ENCODE measurements at regions not wholly inside any gene's neighbourhood (a gene's known extent, or its start where the extent isn't known, plus 50 kb on each side); places are given as distances from the start of the nearest gene placed in this dataset.

DNA sequence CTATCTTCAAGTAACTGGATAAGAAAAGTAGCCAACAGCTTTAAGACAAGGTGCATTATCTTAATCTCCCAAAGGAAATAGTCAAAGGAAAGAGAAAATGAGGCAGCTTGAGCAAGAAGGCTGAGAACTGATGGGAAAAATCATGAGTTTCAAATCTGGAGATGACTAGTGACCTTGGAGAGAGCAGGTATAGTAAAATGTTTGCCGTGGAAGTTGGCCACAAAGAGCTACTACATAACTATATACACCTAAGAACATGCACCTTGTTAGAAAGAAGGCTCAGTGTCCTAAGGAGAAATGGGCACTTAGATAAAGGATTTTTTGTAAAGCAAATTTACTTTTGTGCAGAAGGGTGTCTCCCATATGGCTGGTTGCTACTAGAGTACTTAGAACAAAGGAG lies 80.8 kb upstream of the FSHB start:
- Histone ChIP-seq H3K9me2 (replicated peaks; ENCODE audit: insufficient read depth, low read length) (no peaks in the 10 kb centered on the region), H3K4me3 (ENCODE audit: insufficient read depth, low read length, poor library complexity, severe bottlenecking) (no peak overlapping the region), H3K27me3 (ENCODE audit: low read length) (no peaks in the 10 kb centered on the region), H4K20me1 (ENCODE audit: low read depth, low read length) (no peaks in the 10 kb centered on the region), H3K9ac (ENCODE audit: low read length) (no peak overlapping the region), H3K4me2 (ENCODE audit: low read depth, low read length, poor library complexity, severe bottlenecking) (no peak overlapping the region), H3K27ac (ENCODE audit: low read depth, low read length) (no peak overlapping the region), H3K36me3 (ENCODE audit: low read length) (no peaks in the 10 kb centered on the region), H3F3A (ENCODE audit: insufficient read depth) (no peaks in the 10 kb centered on the region), H3K9me3 (ENCODE audit: insufficient read depth, low read length) (no peaks in the 10 kb centered on the region), H2AFZ (ENCODE audit: low read depth, low read length, severe bottlenecking) (no peak overlapping the region), H3K79me2 (ENCODE audit: insufficient read depth, low read length) (no peaks in the 10 kb centered on the region)
- TF ChIP-seq, protein P1, sequence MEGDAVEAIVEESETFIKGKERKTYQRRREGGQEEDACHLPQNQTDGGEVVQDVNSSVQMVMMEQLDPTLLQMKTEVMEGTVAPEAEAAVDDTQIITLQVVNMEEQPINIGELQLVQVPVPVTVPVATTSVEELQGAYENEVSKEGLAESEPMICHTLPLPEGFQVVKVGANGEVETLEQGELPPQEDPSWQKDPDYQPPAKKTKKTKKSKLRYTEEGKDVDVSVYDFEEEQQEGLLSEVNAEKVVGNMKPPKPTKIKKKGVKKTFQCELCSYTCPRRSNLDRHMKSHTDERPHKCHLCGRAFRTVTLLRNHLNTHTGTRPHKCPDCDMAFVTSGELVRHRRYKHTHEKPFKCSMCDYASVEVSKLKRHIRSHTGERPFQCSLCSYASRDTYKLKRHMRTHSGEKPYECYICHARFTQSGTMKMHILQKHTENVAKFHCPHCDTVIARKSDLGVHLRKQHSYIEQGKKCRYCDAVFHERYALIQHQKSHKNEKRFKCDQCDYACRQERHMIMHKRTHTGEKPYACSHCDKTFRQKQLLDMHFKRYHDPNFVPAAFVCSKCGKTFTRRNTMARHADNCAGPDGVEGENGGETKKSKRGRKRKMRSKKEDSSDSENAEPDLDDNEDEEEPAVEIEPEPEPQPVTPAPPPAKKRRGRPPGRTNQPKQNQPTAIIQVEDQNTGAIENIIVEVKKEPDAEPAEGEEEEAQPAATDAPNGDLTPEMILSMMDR (IDR thresholded peaks at IDR 0.05; ENCODE audit: insufficient read depth, low read length, poor library complexity, severe bottlenecking) = no peak
- TF ChIP-seq EZH2phosphoT487 (conservative IDR thresholded peaks at IDR 0.05; ENCODE audit: low read length) = no peak

DNA sequence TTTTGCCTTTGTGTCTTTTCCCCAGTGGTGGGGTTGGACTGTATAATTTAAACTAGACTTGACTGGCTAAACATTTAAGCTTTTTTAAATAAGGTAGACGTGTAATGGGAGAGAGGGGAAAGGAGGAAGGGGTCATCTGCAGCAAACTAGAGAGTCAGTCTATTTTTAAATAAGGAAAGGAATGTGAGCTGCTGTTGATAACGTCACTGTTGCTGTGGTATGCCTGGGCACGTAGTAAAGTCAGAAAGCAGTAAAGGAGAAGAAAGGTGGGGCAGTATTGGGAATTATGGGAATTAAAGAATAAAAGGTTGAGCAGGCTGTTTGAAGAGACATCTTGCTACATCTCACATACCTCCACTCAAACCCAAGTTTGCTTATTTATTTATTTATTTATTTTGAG lies 80.4 kb upstream of the FSHB start:
- H4K20me1 ChIP-seq (ENCODE audit: low read depth, low read length) = no peaks in the 10 kb centered on the region

DNA sequence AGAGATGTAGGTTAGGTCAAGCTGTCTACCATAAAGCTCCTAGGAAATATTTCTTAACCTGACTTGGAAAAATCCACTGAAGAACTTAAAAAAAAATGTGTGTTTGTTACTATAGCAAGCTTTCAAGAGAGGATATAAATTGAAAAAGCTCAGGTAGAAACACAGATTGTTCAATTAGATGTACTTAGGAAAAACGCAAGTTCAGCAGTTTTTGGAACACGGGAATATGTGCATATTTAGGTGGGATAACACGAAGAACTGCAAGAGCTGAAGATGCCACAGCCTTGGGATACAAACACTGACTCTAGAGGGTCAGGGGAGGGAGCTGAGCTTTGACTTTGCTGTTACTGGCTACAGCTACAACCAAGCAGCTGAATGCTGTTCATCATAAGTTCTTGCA lies 77.8 kb upstream of the FSHB start:
- TF ChIP-seq, protein P1 (IDR thresholded peaks at IDR 0.05; ENCODE audit: insufficient read depth, low read length, poor library complexity, severe bottlenecking) = no peak
- no peak for TF ChIP-seq EZH2phosphoT487 (conservative IDR thresholded peaks at IDR 0.05; ENCODE audit: low read length)
- Histone ChIP-seq H4K20me1 (ENCODE audit: low read depth, low read length) (no peaks in the 10 kb centered on the region), H3K36me3 (ENCODE audit: low read length) (no peaks in the 10 kb centered on the region)

More for the DNA sequence above, 80.4 kb upstream of the FSHB start:
- no peaks in the 10 kb centered on the region for H3K79me2 ChIP-seq (ENCODE audit: insufficient read depth, low read length)
- no peak overlapping the region for H3K27ac ChIP-seq (ENCODE audit: low read depth, low read length)
- H3K4me2 ChIP-seq (ENCODE audit: low read depth, low read length, poor library complexity, severe bottlenecking) = no peak overlapping the region
- no peak overlapping the region for H3K9ac ChIP-seq (ENCODE audit: low read length)
- no peak overlapping the region for H2AFZ ChIP-seq (ENCODE audit: low read depth, low read length, severe bottlenecking)
- H3K36me3 ChIP-seq (ENCODE audit: low read length) = no peaks in the 10 kb centered on the region
- TF ChIP-seq, protein P1 (IDR thresholded peaks at IDR 0.05; ENCODE audit: insufficient read depth, low read length, poor library complexity, severe bottlenecking) = no peak
- TF ChIP-seq EZH2phosphoT487 (conservative IDR thresholded peaks at IDR 0.05; ENCODE audit: low read length) = no peak
- no peaks in the 10 kb centered on the region for H3F3A ChIP-seq (ENCODE audit: insufficient read depth)
- no peaks in the 10 kb centered on the region for H3K27me3 ChIP-seq (ENCODE audit: low read length)
- no peaks in the 10 kb centered on the region for H3K9me2 ChIP-seq (replicated peaks; ENCODE audit: insufficient read depth, low read length)
- no peak overlapping the region for H3K4me3 ChIP-seq (ENCODE audit: insufficient read depth, low read length, poor library complexity, severe bottlenecking)
- no peaks in the 10 kb centered on the region for H3K9me3 ChIP-seq (ENCODE audit: insufficient read depth, low read length)

More for the DNA sequence above, 77.8 kb upstream of the FSHB start:
- Histone ChIP-seq H3K9ac (ENCODE audit: low read length) (no peak overlapping the region), H3K4me2 (ENCODE audit: low read depth, low read length, poor library complexity, severe bottlenecking) (no peak overlapping the region), H3K79me2 (ENCODE audit: insufficient read depth, low read length) (no peaks in the 10 kb centered on the region), H3K9me2 (replicated peaks; ENCODE audit: insufficient read depth, low read length) (no peaks in the 10 kb centered on the region), H2AFZ (ENCODE audit: low read depth, low read length, severe bottlenecking) (no peak overlapping the region), H3K9me3 (ENCODE audit: insufficient read depth, low read length) (no peaks in the 10 kb centered on the region), H3K27ac (ENCODE audit: low read depth, low read length) (no peak overlapping the region), H3K4me3 (ENCODE audit: insufficient read depth, low read length, poor library complexity, severe bottlenecking) (no peak overlapping the region), H3K27me3 (ENCODE audit: low read length) (no peaks in the 10 kb centered on the region), H3F3A (ENCODE audit: insufficient read depth) (no peaks in the 10 kb centered on the region)

Measured in SU-DHL-6 (cell line).